Parathyroid adenoma (tissue), 2 donors: ENCODE measurements at regions not wholly inside any gene's neighbourhood (a gene's known extent, or its start where the extent isn't known, plus 50 kb on each side); places are given as distances from the start of the nearest gene placed in this dataset.

ENCODE experiments used
- H2AFZ ChIP-seq: fragments of 300-600 bp; sonication (generic); one replicate; pipeline ENCODE4 v1.7.0; 2017; ENCODE audit warnings: antibody characterized with exemption, mild to moderate bottlenecking
- H3K27ac ChIP-seq: fragments of 300-600 bp; sonication (generic); one replicate; pipeline ENCODE4 v1.7.0; 2017
- H3K27me3 ChIP-seq: fragments of 300-600 bp; sonication (generic); one replicate; pipeline ENCODE4 v1.7.0; 2017; ENCODE audit warnings: low read length; ENCODE audit not compliant: control insufficient read depth, insufficient read depth
- H3K36me3 ChIP-seq: fragments of 300-600 bp; sonication (generic); one replicate; pipeline ENCODE4 v1.7.0; 2017; ENCODE audit warnings: low read length; ENCODE audit not compliant: control insufficient read depth, insufficient read depth
- H3K4me1 ChIP-seq: fragments of 300-600 bp; sonication (generic); one replicate; pipeline ENCODE4 v1.7.0; 2017; ENCODE audit warnings: control low read depth
- H3K4me2 ChIP-seq: fragments of 300-600 bp; sonication (generic); one replicate; pipeline ENCODE4 v1.7.0; 2017; ENCODE audit warnings: low read length
- H3K4me3 ChIP-seq: fragments of 300-600 bp; sonication (generic); one replicate; pipeline ENCODE4 v1.7.0; 2017; ENCODE audit warnings: low read depth, low read length
- H3K79me2 ChIP-seq: fragments of 300-600 bp; sonication (generic); one replicate; pipeline ENCODE4 v1.7.0; 2017; ENCODE audit warnings: control low read depth
- H3K9ac ChIP-seq: fragments of 300-600 bp; sonication (generic); one replicate; pipeline ENCODE4 v1.7.0; 2017; ENCODE audit warnings: mild to moderate bottlenecking
- H3K9me3 ChIP-seq: fragments of 300-600 bp; sonication (generic); one replicate; pipeline ENCODE4 v1.7.0; 2017; ENCODE audit warnings: low read length; ENCODE audit not compliant: control insufficient read depth
- CTCF ChIP-seq: fragments of 300-600 bp; sonication (generic); IDR thresholded peaks from one replicate; pipeline ENCODE4 v1.7.0; 2017; ENCODE audit warnings: antibody characterized with exemption, mild to moderate bottlenecking
- donor health status: primary hyperparathyroidism.

- H3K4me3 ChIP-seq, result no peak overlapping the region
- no peak overlapping the region for H2AFZ ChIP-seq
- H3K27me3 ChIP-seq, result no peaks in the 10 kb centered on the region
- TF ChIP-seq CTCF, result no peak
- no peaks in the 10 kb centered on the region for H3K4me1 ChIP-seq
- H3K27ac ChIP-seq, result no peak overlapping the region
- H3K36me3 ChIP-seq, result no peaks in the 10 kb centered on the region
- H3K4me2 ChIP-seq, result no peak overlapping the region
- no peaks in the 10 kb centered on the region for H3K79me2 ChIP-seq
- no peaks in the 10 kb centered on the region for H3K9me3 ChIP-seq
- H3K9ac ChIP-seq, result no peak overlapping the region
Measured at GRCh38 chr2:125711075-125711474, 944.9 kb upstream of the GYPC start.

GRCh38 chr2:125713533-125713932 lies 942.4 kb upstream of the GYPC start:
- Histone ChIP-seq H3K36me3 (no peaks in the 10 kb centered on the region), H3K27me3 (no peaks in the 10 kb centered on the region), H2AFZ (no peak overlapping the region), H3K9me3 (no peaks in the 10 kb centered on the region), H3K9ac (no peak overlapping the region), H3K27ac (no peak overlapping the region), H3K4me1 (no peaks in the 10 kb centered on the region), H3K79me2 (no peaks in the 10 kb centered on the region), H3K4me3 (no peak overlapping the region), H3K4me2 (no peak overlapping the region)
- TF ChIP-seq CTCF, result no peak

- Histone ChIP-seq H3K79me2 (no peaks in the 10 kb centered on the region), H3K4me2 (no peak overlapping the region), H3K4me1 (no peaks in the 10 kb centered on the region), H3K27ac (no peak overlapping the region), H3K4me3 (no peak overlapping the region), H2AFZ (no peak overlapping the region), H3K9me3 (no peaks in the 10 kb centered on the region), H3K36me3 (no peaks in the 10 kb centered on the region), H3K27me3 (no peaks in the 10 kb centered on the region), H3K9ac (no peak overlapping the region)
- no peak for TF ChIP-seq CTCF
Measured at GRCh38 chr2:125721072-125721721, 934.8 kb upstream of the GYPC start.

GRCh38 chr2:125730921-125731320 lies 925.0 kb upstream of the GYPC start:
- no peaks in the 10 kb centered on the region for H3K36me3 ChIP-seq
- no peak overlapping the region for H3K9ac ChIP-seq
- no peaks in the 10 kb centered on the region for H3K27me3 ChIP-seq
- H3K4me1 ChIP-seq, result no peaks in the 10 kb centered on the region
- no peak overlapping the region for H3K4me3 ChIP-seq
- no peak overlapping the region for H3K4me2 ChIP-seq
- no peak for TF ChIP-seq CTCF
- H3K9me3 ChIP-seq, result no peaks in the 10 kb centered on the region
- H2AFZ ChIP-seq, result no peak overlapping the region
- no peak overlapping the region for H3K27ac ChIP-seq
- H3K79me2 ChIP-seq, result no peaks in the 10 kb centered on the region

- Histone ChIP-seq H3K27me3 (no peaks in the 10 kb centered on the region), H2AFZ (no peak overlapping the region), H3K9ac (no peak overlapping the region), H3K9me3 (no peaks in the 10 kb centered on the region), H3K4me2 (no peak overlapping the region), H3K4me3 (no peak overlapping the region), H3K27ac (no peak overlapping the region), H3K36me3 (no peaks in the 10 kb centered on the region), H3K79me2 (no peaks in the 10 kb centered on the region), H3K4me1 (no peaks in the 10 kb centered on the region)
- TF ChIP-seq CTCF, result no peak
Measured at GRCh38 chr2:125736306-125736705, 919.7 kb upstream of the GYPC start.
